Cardiac septum (tissue), 1 donor: ENCODE measurements at regions not wholly inside any gene's neighbourhood (a gene's known extent, or its start where the extent isn't known, plus 50 kb on each side); places are given as distances from the start of the nearest gene placed in this dataset.
"Not testable (repeated sequence)": the region's sequence is repeated elsewhere in the genome, so short reads cannot be mapped to it uniquely, and the experiment has no call there.

ENCODE experiments used
- DNase-seq: peaks from one replicate; pipeline ENCODE4 v3.0.0-alpha.2; 2020; ENCODE audit warnings: low spot score
- intact Hi-C: fragments of 100-400 bp; cut with DNase I; formaldehyde crosslinking; loops from one replicate; pipeline ENCODE4 v1.14.0; 2022
- donor health status: DM: no; HTN: no; CAD: no.

DNA sequence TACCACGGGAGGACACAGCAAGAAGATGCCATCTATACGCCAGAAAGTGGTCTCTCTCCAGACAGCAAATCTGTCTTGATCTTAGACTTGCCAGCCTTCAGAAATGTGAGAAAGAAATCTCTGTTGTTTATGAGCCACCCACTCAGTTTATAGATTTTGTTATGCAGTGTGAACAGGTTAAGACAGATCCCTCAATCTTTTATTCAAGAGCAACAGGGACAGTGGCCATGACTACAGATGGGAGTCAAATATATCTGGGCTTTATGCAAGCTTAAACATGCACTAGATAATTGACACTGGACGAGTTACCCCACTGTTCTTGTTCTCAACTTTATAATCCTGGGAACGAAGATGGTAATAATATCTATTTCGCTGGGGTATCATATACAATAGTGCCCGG lies 288.7 kb downstream of the RPAP3 start:
- no peak for DNase-seq
- intact Hi-C loops = no loop called here

- intact Hi-C loops = no loop called here
- DNase-seq = no peak
Measured at GRCh38 chr12:47415054-47415453, 290.8 kb downstream of the RPAP3 start.

GRCh38 chr12:47414511-47414910 lies 291.3 kb downstream of the RPAP3 start:
- intact Hi-C loops = no loop called here
- no peak for DNase-seq

DNA sequence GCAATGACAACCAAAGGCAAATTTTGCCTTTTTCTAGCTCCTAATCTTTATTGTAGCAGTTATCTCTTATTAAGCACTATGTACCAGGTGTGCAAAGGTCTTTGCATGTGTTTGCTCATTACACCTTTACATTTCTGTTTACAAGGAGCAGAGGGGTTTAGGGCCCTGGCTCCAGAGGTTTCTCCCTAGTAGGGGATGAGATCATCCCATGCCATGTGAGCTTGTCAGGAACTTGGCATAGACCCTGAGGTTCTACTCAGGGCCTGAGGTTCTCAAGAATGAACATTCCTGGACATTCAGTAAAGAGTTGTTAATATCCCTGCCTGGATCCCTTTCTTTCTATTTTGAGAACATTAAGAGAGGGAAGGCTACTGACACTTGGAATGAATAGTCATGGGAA lies 292.0 kb downstream of the RPAP3 start:
- DNase-seq = no peak
- intact Hi-C loops = no loop called here

GRCh38 chr12:47412601-47413236 lies 293.1 kb downstream of the RPAP3 start:
- no peak for DNase-seq
- intact Hi-C loops = no loop called here

GRCh38 chr12:47411966-47412365 lies 293.9 kb downstream of the RPAP3 start:
- intact Hi-C loops = no loop called here

GRCh38 chr12:47410862-47411261 lies 295.0 kb downstream of the RPAP3 start:
- intact Hi-C loops = no loop called here
- no peak for DNase-seq

More at GRCh38 chr12:47411966-47412365, 293.9 kb downstream of the RPAP3 start:
- DNase-seq = no peak

- intact Hi-C loops = no loop called here
- DNase-seq = no peak
Measured at GRCh38 chr12:47410383-47410782, 295.4 kb downstream of the RPAP3 start.

DNA sequence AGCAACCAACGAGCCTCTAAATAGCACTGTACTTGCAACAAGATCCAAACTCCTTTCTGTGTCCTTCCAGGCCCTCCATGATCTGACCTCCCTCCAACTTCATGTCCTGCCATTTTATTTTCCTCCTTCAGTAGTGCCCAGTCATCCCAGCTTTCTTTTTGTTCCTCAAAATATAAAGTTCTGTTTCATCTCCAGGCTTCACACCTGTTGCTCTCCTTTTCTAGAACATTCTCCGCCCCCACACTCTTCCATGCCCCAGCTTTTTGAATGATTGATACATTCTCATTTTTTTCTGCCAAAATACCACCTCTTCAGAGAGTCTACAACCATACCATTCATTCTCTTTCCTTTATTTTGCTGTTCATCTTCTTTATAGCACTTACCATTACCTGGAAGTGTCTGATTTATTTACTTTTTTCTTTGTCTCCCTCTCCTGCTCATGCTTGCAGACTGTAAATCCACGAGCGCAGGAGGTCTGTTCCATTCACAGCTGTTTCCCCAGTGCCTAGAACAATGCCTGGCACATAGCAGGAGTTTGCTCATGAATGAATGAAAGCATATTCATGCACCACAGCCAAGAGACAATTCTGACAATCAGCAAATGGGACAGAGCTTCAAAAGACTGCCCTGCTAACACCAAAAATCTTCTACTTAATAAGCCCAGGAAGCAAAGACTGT lies 296.4 kb downstream of the RPAP3 start:
- no peak for DNase-seq
- intact Hi-C loops = no loop called here

- DNase-seq = no peak
- intact Hi-C loops = no loop called here
Measured at GRCh38 chr12:47408171-47408871, 297.5 kb downstream of the RPAP3 start.

DNA sequence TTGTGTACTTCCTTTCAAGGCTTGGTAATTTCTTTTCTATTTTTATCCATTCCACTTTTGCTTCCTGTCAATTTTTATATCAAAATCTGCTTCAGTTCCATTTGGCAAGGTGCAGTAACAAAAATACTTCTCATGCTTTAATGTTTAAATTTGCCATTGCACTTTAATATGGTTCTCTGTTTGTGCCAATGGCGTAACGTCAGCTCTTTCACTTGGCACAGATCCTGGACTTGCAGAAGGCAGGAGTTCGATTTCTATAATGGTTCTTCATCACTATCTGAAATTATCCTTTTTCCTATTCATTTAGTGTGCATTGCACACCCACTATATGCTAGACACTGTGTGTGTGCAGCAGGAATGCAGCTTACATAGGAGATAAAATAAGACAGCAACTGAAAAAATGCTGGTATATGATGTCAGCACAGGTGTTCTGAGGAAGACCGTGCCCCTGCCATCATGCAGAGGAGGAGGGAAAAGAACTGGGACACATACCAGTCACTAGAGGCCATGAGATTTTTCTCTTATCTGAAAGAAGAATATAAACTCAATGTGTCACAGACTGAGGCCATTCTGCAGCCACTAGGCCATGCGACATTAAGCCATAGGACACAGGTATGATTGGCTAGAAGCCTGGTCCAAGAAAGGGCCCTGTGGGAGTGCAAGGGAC lies 298.2 kb downstream of the RPAP3 start:
- DNase-seq = no peak
- intact Hi-C loops = no loop called here

GRCh38 chr12:47403681-47404080 lies 302.1 kb downstream of the RPAP3 start:
- intact Hi-C loops = no loop called here
- DNase-seq = no peak

DNA sequence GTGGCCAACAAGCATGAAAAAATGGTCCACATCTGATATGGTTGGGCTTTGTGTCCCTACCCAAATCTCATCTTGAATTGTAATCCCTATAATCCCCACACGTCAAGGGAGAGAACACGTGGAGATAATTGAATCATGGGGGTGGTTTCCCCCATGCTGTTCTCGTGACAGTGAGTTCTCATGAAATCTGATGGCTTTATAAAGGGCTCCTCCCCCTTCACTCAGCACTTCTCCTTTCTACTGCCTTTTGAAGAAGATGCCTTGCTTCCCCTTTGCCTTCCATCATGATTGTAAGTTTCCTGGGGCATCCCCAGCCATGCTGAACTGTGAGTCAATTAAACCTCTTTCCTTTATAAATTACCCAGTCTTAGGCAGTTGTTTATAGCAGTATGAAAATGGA lies 304.6 kb downstream of the RPAP3 start:
- intact Hi-C loops, DNase-seq: not testable (repeated sequence)

DNA sequence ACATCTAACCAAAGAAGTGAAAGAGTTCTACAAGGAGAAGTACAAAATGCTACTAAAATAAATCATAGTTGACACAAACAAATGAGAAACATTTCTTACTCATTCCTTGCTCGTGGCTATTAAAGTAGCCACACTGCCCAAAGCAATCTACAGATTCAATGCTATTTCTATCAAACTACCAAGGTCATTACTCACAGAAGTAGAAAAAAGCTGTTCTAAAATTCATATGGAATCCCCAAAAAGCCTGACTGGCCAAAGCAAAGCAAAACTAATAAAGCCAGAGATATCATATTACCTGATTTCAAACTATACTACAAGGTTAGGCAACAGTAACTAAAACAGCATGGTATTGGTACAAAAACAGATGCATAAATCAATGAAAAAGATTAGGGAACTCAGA lies 305.6 kb downstream of the RPAP3 start:
- no peak for DNase-seq
- intact Hi-C loops = no loop called here

DNA sequence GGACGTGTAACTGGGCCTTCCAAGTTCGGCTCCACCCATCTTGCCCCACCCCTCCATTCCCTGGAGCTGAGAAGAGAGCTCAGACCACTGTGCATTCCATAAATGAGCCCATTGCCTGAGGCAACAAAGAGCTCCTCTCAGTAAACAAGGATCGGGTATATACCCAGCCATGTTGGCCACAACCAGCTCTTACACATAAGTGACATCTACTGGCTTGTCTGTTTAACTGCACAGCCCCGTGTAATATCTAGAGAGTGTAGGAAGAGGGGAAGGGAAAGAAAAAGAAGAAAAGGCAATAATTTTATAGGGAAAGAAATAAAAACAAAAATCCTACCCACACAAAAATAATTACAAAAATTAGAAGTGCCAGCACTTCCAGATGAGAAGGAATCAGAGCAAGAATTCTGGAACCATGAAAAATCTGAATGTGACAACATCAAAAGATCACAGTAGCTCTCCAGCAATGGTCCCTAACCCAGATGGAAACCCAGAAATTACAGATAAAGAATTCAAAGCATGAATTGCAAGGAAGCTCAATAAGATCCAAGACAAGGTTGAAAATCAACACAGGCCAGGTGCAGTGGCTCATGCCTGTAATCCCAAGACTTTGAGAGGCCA lies 308.1 kb downstream of the RPAP3 start:
- intact Hi-C loops = loop anchor here (5.0 kb wide), 1 partner anchor 360 kb away; no protein-coding TSS in a partner anchor
- DNase-seq = no peak

DNA sequence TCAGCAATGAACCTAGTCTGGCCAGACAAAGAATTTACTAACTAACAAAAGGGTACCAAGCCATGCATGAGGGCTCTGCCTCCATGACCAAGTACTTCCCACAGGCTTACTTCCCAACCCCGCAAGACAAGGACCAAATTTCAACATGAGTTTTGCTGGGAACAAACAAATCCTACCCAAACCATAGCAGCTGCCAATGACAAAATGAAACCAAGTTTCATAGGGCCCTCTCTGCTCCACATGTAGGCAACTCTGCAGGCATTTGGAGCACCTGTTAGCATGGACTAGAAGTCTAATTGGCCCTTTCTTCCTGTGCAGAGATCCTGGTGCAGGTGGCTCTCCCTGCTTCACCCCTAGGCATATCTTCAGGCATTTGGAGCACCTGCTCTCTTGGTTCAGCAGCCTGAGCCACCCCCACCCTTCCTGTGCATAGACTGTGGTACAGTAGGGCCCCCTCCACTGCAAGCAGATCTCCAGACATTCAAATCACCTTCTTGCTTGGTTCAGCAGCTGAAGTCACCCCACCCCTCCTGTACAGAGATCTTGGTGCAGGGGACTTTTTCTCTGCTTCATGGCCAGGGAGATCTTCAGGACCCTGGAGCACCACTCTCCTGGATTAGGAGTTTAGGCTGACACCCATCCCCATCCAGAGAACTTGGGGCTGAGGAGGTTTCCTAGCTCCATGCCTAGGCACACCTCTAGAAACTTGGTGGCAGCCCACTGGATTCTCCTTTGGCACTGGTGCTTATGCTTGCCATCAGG lies 308.7 kb downstream of the RPAP3 start:
- no peak for DNase-seq
- intact Hi-C loops = loop anchor here (5.0 kb wide), 1 partner anchor 360 kb away; no protein-coding TSS in a partner anchor

DNA sequence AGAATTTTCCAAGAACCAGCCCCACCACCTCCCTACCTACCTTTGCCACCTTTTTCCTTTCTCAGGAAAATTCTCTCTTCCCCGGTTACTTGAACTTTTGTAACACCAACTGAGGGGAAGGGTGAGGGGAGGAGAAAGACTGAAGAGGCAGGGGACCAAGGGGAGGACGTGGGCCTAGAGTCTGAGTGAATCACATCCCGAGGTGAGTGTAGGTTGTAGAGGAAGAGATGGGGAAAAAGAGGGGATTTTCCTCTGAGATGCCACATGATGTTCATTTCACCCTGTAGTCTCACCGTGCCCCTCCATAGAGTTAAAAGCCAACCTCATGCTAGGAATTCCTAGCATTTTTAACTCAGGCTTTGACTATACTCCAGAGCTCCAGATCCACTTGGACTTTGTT lies 311.8 kb downstream of the RPAP3 start:
- DNase-seq = no peak
- intact Hi-C loops = no loop called here

DNA sequence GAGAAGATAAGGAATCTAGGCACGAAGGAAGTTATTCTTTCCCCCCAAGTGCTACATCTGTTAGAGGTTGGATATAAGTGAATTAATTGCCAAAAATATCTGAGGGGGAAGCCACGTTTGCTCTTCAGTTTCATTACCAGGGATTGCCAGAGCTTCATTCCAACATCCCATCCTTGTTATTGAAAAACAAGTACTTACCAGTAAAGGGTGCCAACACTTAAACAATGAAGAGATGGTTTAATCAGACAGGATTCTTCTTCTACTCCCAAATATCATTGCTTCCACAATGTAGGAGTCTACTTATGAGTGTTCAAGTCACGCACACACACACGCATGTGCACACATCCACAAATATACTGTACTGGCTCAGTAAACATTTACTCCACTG lies 312.4 kb downstream of the RPAP3 start:
- DNase-seq = no peak
- intact Hi-C loops = no loop called here

- intact Hi-C loops = no loop called here
- no peak for DNase-seq
Measured at GRCh38 chr12:47391566-47391965, 311.8 kb upstream of the AMIGO2 start.
